ENCODE measurements at regions not wholly inside any gene's neighbourhood (a gene's known extent, or its start where the extent isn't known, plus 50 kb on each side); places are given as distances from the start of the nearest gene placed in this dataset.
"Not testable (repeated sequence)": the region's sequence is repeated elsewhere in the genome, so short reads cannot be mapped to it uniquely, and the experiment has no call there.

DNA sequence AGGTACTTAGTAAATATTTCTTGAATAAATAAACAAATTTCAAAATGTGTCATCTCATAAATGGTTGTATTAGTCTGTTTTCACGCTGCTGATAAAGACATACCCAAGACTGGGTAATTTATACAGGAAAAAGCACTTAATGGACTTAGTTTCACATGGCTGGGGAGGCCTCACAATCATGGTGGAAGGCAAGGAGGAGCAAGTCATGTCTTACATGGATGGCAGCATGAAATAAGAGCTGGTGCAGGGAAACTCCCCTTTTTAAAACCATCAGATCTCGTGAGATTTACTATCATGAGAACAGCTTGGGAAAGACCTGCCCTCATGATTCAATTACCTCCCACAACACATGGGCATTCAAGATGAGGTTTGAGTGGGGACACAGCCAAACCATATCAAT is 317.3 kb upstream of the PRICKLE1 start:
- TF ChIP-seq, protein P1, sequence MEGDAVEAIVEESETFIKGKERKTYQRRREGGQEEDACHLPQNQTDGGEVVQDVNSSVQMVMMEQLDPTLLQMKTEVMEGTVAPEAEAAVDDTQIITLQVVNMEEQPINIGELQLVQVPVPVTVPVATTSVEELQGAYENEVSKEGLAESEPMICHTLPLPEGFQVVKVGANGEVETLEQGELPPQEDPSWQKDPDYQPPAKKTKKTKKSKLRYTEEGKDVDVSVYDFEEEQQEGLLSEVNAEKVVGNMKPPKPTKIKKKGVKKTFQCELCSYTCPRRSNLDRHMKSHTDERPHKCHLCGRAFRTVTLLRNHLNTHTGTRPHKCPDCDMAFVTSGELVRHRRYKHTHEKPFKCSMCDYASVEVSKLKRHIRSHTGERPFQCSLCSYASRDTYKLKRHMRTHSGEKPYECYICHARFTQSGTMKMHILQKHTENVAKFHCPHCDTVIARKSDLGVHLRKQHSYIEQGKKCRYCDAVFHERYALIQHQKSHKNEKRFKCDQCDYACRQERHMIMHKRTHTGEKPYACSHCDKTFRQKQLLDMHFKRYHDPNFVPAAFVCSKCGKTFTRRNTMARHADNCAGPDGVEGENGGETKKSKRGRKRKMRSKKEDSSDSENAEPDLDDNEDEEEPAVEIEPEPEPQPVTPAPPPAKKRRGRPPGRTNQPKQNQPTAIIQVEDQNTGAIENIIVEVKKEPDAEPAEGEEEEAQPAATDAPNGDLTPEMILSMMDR (IDR thresholded peaks at IDR 0.05 in 4 of 5, conservative IDR thresholded peaks at IDR 0.05 in 1 of 5): not testable (repeated sequence)
- not testable (repeated sequence) for TF ChIP-seq POLR2A (IDR thresholded peaks at IDR 0.05)
